Psoas muscle (tissue), 7 donors: ENCODE measurements at regions not wholly inside any gene's neighbourhood (a gene's known extent, or its start where the extent isn't known, plus 50 kb on each side); places are given as distances from the start of the nearest gene placed in this dataset.
A peak's percentile ranks its signal among the peaks of the same experiment; 100 is the strongest.

Experiments used
- ATAC-seq, 4 donors: fragments of 200-7000 bp; cut with Tn5 transposase; one replicate each; pipeline ENCODE4 v1.9.1; 2020; ENCODE audit warnings: moderate library complexity in 3 of 4, mild to moderate bottlenecking in 2 of 4
- DNase-seq, 2 donors: peaks; one replicate each; pipeline ENCODE4 v3.0.0-alpha.2; 2020
- H3K27ac ChIP-seq: fragments of 200-600 bp; one replicate; pipeline ENCODE4 v1.8.0; 2022
- H3K27me3 ChIP-seq, 3 donors: fragments of 200-600 bp in 1 of 3; one replicate each; pipeline versions ENCODE4 v1.6.1 to v1.8.0; 2013 to 2022; ENCODE audit warnings: low read length in 2 of 3, mild to moderate bottlenecking in 2 of 3, moderate library complexity in 1 of 3; ENCODE audit not compliant: insufficient read depth in 3 of 3
- H3K36me3 ChIP-seq, 2 donors: fragments of 200-600 bp in 1 of 2; one replicate each; pipeline versions ENCODE4 v1.6.1 to v1.8.0; 2013 to 2022; ENCODE audit warnings: low read depth in 1 of 2, mild to moderate bottlenecking in 1 of 2, moderate library complexity in 1 of 2; ENCODE audit not compliant: insufficient read depth in 1 of 2
- H3K4me1 ChIP-seq: fragments of 200-600 bp; one replicate; pipeline ENCODE4 v1.8.0; 2022
- H3K4me3 ChIP-seq: fragments of 200-600 bp; one replicate; pipeline ENCODE4 v1.8.0; 2022; ENCODE audit warnings: mild to moderate bottlenecking
- H3K9me3 ChIP-seq: fragments of 200-600 bp; one replicate; pipeline ENCODE4 v1.8.0; 2022
- CTCF ChIP-seq: fragments of 200-600 bp; IDR thresholded peaks from one replicate; pipeline ENCODE4 v1.8.0; 2022; ENCODE audit warnings: antibody characterized with exemption
- WGBS, 3 donors: extraction: QIAGEN DNeasy Blood & Tissue Kit; methylation state at CpG; one replicate each; pipeline versions ENCODE4 v1.1.6 to v1.1.7; 2013; 5-methylcytosine and 5-hydroxymethylcytosine counted together
- intact Hi-C, 2 donors: fragments of 100-400 bp; cut with DNase I; formaldehyde crosslinking; loops; one replicate each; pipeline versions ENCODE4 v1.11.0 to v1.14.2; 2022
- donor health status: healthy with polysubstance abuse.
- donor health status: DM: no; HTN: no; CAD: no; lungs with moderate emphysema.
- donor health status: Bipolar disorder and iron deficiency.
- donor health status: healthy.
- donor health status: DM: yes; HTN: yes; CAD: no.
- donor health status: DM: no; HTN: no; CAD: no.
- donor health status: DM: yes; HTN: yes; CAD: no.

GRCh38 chr1:201716742-201717135, 112.2 kb upstream of the IPO9 start:
- H3K27me3 ChIP-seq, result no peaks in the 10 kb centered on the region
- no peaks in the 10 kb centered on the region for H3K9me3 ChIP-seq
- no peak overlapping the region for H3K27ac ChIP-seq
- intact Hi-C loops, result no loop called here
- no peak for ATAC-seq
- no peaks in the 10 kb centered on the region for H3K36me3 ChIP-seq
- no peak for TF ChIP-seq CTCF
- H3K4me1 ChIP-seq, result peaks cover 63% of the 10 kb centered on the region
- H3K4me3 ChIP-seq, result no peak overlapping the region
- no peak for DNase-seq
- WGBS, 3 donors, result 78 to 88% (median 82%) methylated on average over 7 of the region's 7 CpGs

- DNase-seq (no peak), ATAC-seq (no peak)
- 93 to 100% (median 99%) methylated on average over 3 of the region's 3 CpGs for WGBS, 3 donors
- Histone ChIP-seq H3K9me3 (no peaks in the 10 kb centered on the region), H3K27me3 (no peaks in the 10 kb centered on the region), H3K36me3 (no peaks in the 10 kb centered on the region), H3K4me3 (no peak overlapping the region), H3K27ac (no peak overlapping the region), H3K4me1 (peaks cover 63% of the 10 kb centered on the region)
- no peak for TF ChIP-seq CTCF
- intact Hi-C loops, result no loop called here
Measured at GRCh38 chr1:201717286-201717685, 111.7 kb upstream of the IPO9 start.

GRCh38 chr1:201718346-201719202, 110.4 kb upstream of the IPO9 start:
- H3K27ac ChIP-seq, result peak overlapping the region; percentile 43
- H3K4me1 ChIP-seq, result peaks cover 58% of the 10 kb centered on the region
- intact Hi-C loops, result no loop called here
- ATAC-seq, result no peak
- no peak for DNase-seq
- no peak overlapping the region for H3K4me3 ChIP-seq
- 93 to 97% (median 94%) methylated on average over 36 of the region's 36 CpGs for WGBS, 3 donors
- no peaks in the 10 kb centered on the region for H3K9me3 ChIP-seq
- TF ChIP-seq CTCF, result no peak
- no peaks in the 10 kb centered on the region for H3K27me3 ChIP-seq
- H3K36me3 ChIP-seq, result no peaks in the 10 kb centered on the region

- 40 to 41% (median 41%) methylated on average over 9 of the region's 9 CpGs for WGBS, 3 donors
- no peaks in the 10 kb centered on the region for H3K27me3 ChIP-seq
- H3K4me3 ChIP-seq, result no peak overlapping the region
- TF ChIP-seq CTCF, result no peak
- H3K27ac ChIP-seq, result peak overlapping the region; percentile 43
- intact Hi-C loops, result no loop called here
- ATAC-seq, result peak; percentile 45 to 79 (median 62)
- no peaks in the 10 kb centered on the region for H3K36me3 ChIP-seq
- peaks cover 57% of the 10 kb centered on the region for H3K4me1 ChIP-seq
- DNase-seq, result peak; percentile 65 to 89
- H3K9me3 ChIP-seq, result no peaks in the 10 kb centered on the region
Measured at GRCh38 chr1:201719812-201720521, 109.0 kb upstream of the IPO9 start.
